Activated naive CD8-positive, alpha-beta T cell treated with anti-CD3 and anti-CD28 coated beads, Interleukin-2, amount 50 U/mL, for 24 hours (primary cell): ENCODE measurements at regions not wholly inside any gene's neighbourhood (a gene's known extent, or its start where the extent isn't known, plus 50 kb on each side); places are given as distances from the start of the nearest gene placed in this dataset.
A peak's percentile ranks its signal among the peaks of the same experiment; 100 is the strongest.
"Not testable (repeated sequence)": the region's sequence is repeated elsewhere in the genome, so short reads cannot be mapped to it uniquely, and the experiment has no call there.

ENCODE experiments used
- ATAC-seq: fragments of 150-1000 bp; cut with Tn5 transposase; one replicate; pipeline ENCODE4 v1.10.0; 2021
- DNase-seq: peaks from one replicate; pipeline ENCODE4 v3.0.0; 2021
- H3K27ac Mint-ChIP-seq: one replicate; pipeline ENCODE4 v1.8.0; 2021; ENCODE audit warnings: mild to moderate bottlenecking, mixed read lengths
- H3K27me3 Mint-ChIP-seq: one replicate; pipeline ENCODE4 v1.8.0; 2021; ENCODE audit warnings: mixed read lengths
- H3K36me3 Mint-ChIP-seq: one replicate; pipeline ENCODE4 v1.8.0; 2021; ENCODE audit warnings: low read depth, mixed read lengths
- H3K4me1 Mint-ChIP-seq: one replicate; pipeline ENCODE4 v1.8.0; 2021; ENCODE audit warnings: mixed read lengths
- H3K4me3 Mint-ChIP-seq: one replicate; pipeline ENCODE4 v1.8.0; 2021; ENCODE audit warnings: mild to moderate bottlenecking, moderate library complexity, mixed read lengths
- H3K9me3 Mint-ChIP-seq: one replicate; pipeline ENCODE4 v1.8.0; 2021; ENCODE audit warnings: mixed read lengths

- not testable (repeated sequence) for H3K4me1 Mint-ChIP-seq, H3K36me3 Mint-ChIP-seq, H3K27ac Mint-ChIP-seq
These were observed 160.8 kb upstream of the RGS6 start for GRCh38 chr14:71771421-71771820.

DNA sequence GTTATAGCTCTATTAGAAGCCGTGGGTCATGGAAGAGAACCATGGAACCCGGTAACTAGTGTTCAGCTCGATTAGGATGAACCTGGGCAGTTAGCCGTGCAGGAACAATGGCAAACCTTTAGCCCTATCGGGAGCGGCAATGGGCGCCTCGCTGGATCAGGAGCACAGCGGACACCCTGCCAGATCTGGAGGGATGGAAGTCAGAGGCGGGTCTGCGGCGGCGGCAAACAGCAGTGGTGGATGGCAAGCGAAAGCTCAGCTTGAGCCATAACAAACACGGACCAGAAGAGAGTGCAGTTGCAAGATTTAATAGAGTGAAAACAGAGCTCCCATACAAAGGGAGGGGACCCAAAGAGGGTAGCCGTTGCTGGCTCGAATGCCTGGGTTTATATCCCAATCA is 160.2 kb upstream of the RGS6 start:
- peaks cover 29% of the 10 kb centered on the region for H3K27me3 Mint-ChIP-seq
- DNase-seq, H3K4me3 Mint-ChIP-seq, H3K27ac Mint-ChIP-seq, H3K4me1 Mint-ChIP-seq, ATAC-seq, H3K36me3 Mint-ChIP-seq: not testable (repeated sequence)
- peaks cover 14% of the 10 kb centered on the region for H3K9me3 Mint-ChIP-seq

More at GRCh38 chr14:71771421-71771820, 160.8 kb upstream of the RGS6 start:
- Mint-ChIP-seq H3K27me3 (peaks cover 28% of the 10 kb centered on the region), H3K9me3 (peaks cover 14% of the 10 kb centered on the region)
- DNase-seq, H3K4me3 Mint-ChIP-seq, ATAC-seq: not testable (repeated sequence)

- no peak for DNase-seq
- H3K4me1 Mint-ChIP-seq, result peaks cover 19% of the 10 kb centered on the region
- peaks cover 3% of the 10 kb centered on the region for H3K36me3 Mint-ChIP-seq
- peaks cover 14% of the 10 kb centered on the region for H3K9me3 Mint-ChIP-seq
- H3K27me3 Mint-ChIP-seq, result peaks cover 31% of the 10 kb centered on the region
- H3K4me3 Mint-ChIP-seq, result no peak overlapping the region
- no peak for ATAC-seq
- no peak overlapping the region for H3K27ac Mint-ChIP-seq
These were observed 158.2 kb upstream of the RGS6 start for GRCh38 chr14:71773898-71774481.

- H3K27ac Mint-ChIP-seq, result peak overlapping the region; percentile 63
- H3K4me3 Mint-ChIP-seq, result peak overlapping the region; percentile 18
- peaks cover 14% of the 10 kb centered on the region for H3K9me3 Mint-ChIP-seq
- peaks cover 3% of the 10 kb centered on the region for H3K36me3 Mint-ChIP-seq
- peaks cover 19% of the 10 kb centered on the region for H3K4me1 Mint-ChIP-seq
- DNase-seq (peak; percentile 20), ATAC-seq (peak; percentile 78)
- peaks cover 38% of the 10 kb centered on the region for H3K27me3 Mint-ChIP-seq
These were observed 155.5 kb upstream of the RGS6 start for GRCh38 chr14:71776471-71777360.

- H3K4me1 Mint-ChIP-seq, result peaks cover 19% of the 10 kb centered on the region
- DNase-seq, result no peak
These were observed 152.2 kb upstream of the RGS6 start for GRCh38 chr14:71780075-71780474.

GRCh38 chr14:71780822-71781221 is 151.4 kb upstream of the RGS6 start:
- no peak overlapping the region for H3K27ac Mint-ChIP-seq
- no peaks in the 10 kb centered on the region for H3K9me3 Mint-ChIP-seq
- H3K36me3 Mint-ChIP-seq, result no peaks in the 10 kb centered on the region
- H3K4me3 Mint-ChIP-seq, result no peak overlapping the region
- DNase-seq, result no peak
- ATAC-seq, result no peak
- H3K4me1 Mint-ChIP-seq, result peaks cover 19% of the 10 kb centered on the region
- peaks cover 22% of the 10 kb centered on the region for H3K27me3 Mint-ChIP-seq

More at GRCh38 chr14:71780075-71780474, 152.2 kb upstream of the RGS6 start:
- no peak overlapping the region for H3K4me3 Mint-ChIP-seq
- ATAC-seq, result no peak
- H3K27me3 Mint-ChIP-seq, result peaks cover 28% of the 10 kb centered on the region
- no peak overlapping the region for H3K27ac Mint-ChIP-seq
- no peaks in the 10 kb centered on the region for H3K36me3 Mint-ChIP-seq
- no peaks in the 10 kb centered on the region for H3K9me3 Mint-ChIP-seq

DNA sequence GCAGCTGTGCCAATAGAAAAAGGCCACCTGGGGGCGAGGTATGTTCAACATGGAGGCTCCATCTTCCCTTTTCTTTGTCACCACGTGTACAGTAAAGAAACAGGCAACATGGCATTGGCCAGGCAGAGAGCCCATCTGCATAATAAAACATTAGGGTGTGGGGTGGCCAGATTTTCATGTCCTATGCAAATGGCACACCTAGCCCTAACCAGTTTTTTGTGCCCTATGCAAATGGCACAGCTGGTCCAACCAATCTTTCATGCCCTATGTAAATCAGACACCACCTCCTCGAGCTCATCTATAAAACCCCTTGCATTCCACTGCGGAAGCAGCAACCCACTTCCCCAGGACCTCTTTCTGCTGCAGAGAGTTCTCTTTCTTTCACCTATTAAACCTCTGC is 149.1 kb upstream of the RGS6 start:
- Mint-ChIP-seq H3K9me3 (no peaks in the 10 kb centered on the region), H3K27ac (no peak overlapping the region), H3K4me1 (no peaks in the 10 kb centered on the region), H3K36me3 (no peaks in the 10 kb centered on the region), H3K4me3 (no peak overlapping the region), H3K27me3 (peaks cover 15% of the 10 kb centered on the region)
- DNase-seq, result no peak
- no peak for ATAC-seq

GRCh38 chr14:71783786-71784185 is 148.4 kb upstream of the RGS6 start:
- no peak for DNase-seq
- peaks cover 13% of the 10 kb centered on the region for H3K27me3 Mint-ChIP-seq
- no peak overlapping the region for H3K4me3 Mint-ChIP-seq
- ATAC-seq, result no peak
- no peaks in the 10 kb centered on the region for H3K36me3 Mint-ChIP-seq
- no peak overlapping the region for H3K27ac Mint-ChIP-seq
- H3K4me1 Mint-ChIP-seq, result no peaks in the 10 kb centered on the region
- H3K9me3 Mint-ChIP-seq, result no peaks in the 10 kb centered on the region

- H3K4me3 Mint-ChIP-seq, result no peak overlapping the region
- H3K27me3 Mint-ChIP-seq, result peaks cover 6% of the 10 kb centered on the region
- ATAC-seq, result no peak
These were observed 143.2 kb upstream of the RGS6 start for GRCh38 chr14:71789005-71789404.

GRCh38 chr14:71799841-71800240 is 132.4 kb upstream of the RGS6 start:
- Mint-ChIP-seq H3K9me3 (no peaks in the 10 kb centered on the region), H3K4me3 (no peak overlapping the region), H3K27me3 (peaks cover 13% of the 10 kb centered on the region)

More at GRCh38 chr14:71789005-71789404, 143.2 kb upstream of the RGS6 start:
- no peak for DNase-seq
- H3K4me1 Mint-ChIP-seq, result no peaks in the 10 kb centered on the region
- no peaks in the 10 kb centered on the region for H3K36me3 Mint-ChIP-seq
- no peaks in the 10 kb centered on the region for H3K9me3 Mint-ChIP-seq
- no peak overlapping the region for H3K27ac Mint-ChIP-seq

DNA sequence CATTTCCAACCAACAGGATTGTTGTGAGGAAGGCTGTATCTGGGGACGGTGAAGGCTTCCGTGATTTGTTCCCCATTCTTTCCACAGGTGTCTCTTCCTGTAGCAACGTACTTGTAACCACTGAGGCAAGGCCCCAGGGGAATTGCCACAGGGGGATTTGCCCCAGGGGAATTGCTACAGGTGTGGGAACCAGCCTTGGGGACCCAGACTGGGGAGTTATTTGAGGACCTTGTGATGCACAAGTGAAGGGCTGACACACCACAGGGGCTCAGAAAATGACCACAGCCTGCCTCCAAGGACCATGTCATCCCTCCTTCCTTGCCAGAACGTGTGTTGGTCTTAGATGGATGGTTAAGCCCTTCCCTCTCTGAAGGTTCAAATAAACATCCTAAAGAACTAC is 131.4 kb upstream of the RGS6 start:
- Mint-ChIP-seq H3K27me3 (peaks cover 13% of the 10 kb centered on the region), H3K4me3 (no peak overlapping the region), H3K4me1 (no peaks in the 10 kb centered on the region), H3K9me3 (no peaks in the 10 kb centered on the region), H3K27ac (no peak overlapping the region), H3K36me3 (no peaks in the 10 kb centered on the region)
- DNase-seq (no peak), ATAC-seq (no peak)

More at GRCh38 chr14:71799841-71800240, 132.4 kb upstream of the RGS6 start:
- Mint-ChIP-seq H3K27ac (no peak overlapping the region), H3K4me1 (no peaks in the 10 kb centered on the region), H3K36me3 (no peaks in the 10 kb centered on the region)
- DNase-seq (no peak), ATAC-seq (no peak)

- ATAC-seq, result no peak
- H3K27ac Mint-ChIP-seq, result no peak overlapping the region
- H3K36me3 Mint-ChIP-seq, result no peaks in the 10 kb centered on the region
- no peaks in the 10 kb centered on the region for H3K9me3 Mint-ChIP-seq
- DNase-seq, result no peak
- peaks cover 13% of the 10 kb centered on the region for H3K27me3 Mint-ChIP-seq
- no peak overlapping the region for H3K4me3 Mint-ChIP-seq
- no peaks in the 10 kb centered on the region for H3K4me1 Mint-ChIP-seq
These were observed 128.5 kb upstream of the RGS6 start for GRCh38 chr14:71803539-71804260.

- Mint-ChIP-seq H3K4me1 (no peaks in the 10 kb centered on the region), H3K9me3 (peaks cover 2% of the 10 kb centered on the region), H3K27ac (no peak overlapping the region), H3K27me3 (peaks cover 15% of the 10 kb centered on the region), H3K36me3 (no peaks in the 10 kb centered on the region), H3K4me3 (no peak overlapping the region)
- ATAC-seq, result no peak
- no peak for DNase-seq
These were observed 127.2 kb upstream of the RGS6 start for GRCh38 chr14:71804992-71805391.

DNA sequence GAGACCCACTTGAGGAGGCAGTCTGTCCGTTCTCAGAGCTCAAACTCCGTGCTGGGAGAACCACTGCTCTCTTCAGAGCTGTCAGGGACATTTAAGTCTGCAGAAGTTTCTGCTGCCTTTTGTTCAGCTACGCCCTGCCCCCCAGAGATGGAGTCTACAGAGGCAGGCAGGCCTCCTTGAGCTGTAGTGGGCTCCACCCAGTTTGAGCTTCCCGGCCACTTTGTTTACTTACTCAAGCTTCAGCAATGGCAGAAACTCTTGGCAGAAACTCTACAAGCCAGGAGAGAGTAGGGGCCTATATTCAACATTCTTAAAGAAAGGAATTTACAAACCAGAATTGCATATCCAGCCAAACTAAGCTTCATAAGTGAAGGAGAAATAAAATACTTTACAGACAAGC is 125.2 kb upstream of the RGS6 start:
- H3K27ac Mint-ChIP-seq, DNase-seq, H3K4me1 Mint-ChIP-seq, H3K4me3 Mint-ChIP-seq, ATAC-seq, H3K9me3 Mint-ChIP-seq, H3K36me3 Mint-ChIP-seq: not testable (repeated sequence)
- H3K27me3 Mint-ChIP-seq, result peaks cover 19% of the 10 kb centered on the region
